Neural cell (in vitro differentiated cells): ENCODE measurements at regions not wholly inside any gene's neighbourhood (a gene's known extent, or its start where the extent isn't known, plus 50 kb on each side); places are given as distances from the start of the nearest gene placed in this dataset.

Experiments used
- H2AFZ ChIP-seq: fragments of 200-600, 300-800 bp; sonication (generic), shearing (Covaris generic); 2 replicates; pipeline ENCODE4 v1.6.0; 2014; ENCODE audit warnings: low read depth, mild to moderate bottlenecking, antibody characterized with exemption, low read length, moderate library complexity
- H3F3A ChIP-seq: fragments of 200-600 bp; shearing (Covaris generic); 2 replicates; pipeline ENCODE4 v1.6.1; 2016; ENCODE audit warnings: mild to moderate bottlenecking, moderate library complexity, mixed read lengths, antibody characterized with exemption, low read length; ENCODE audit not compliant: insufficient read depth, poor library complexity, severe bottlenecking
- H3K27ac ChIP-seq: fragments of 200-600, 300-800 bp; sonication (generic), shearing (Covaris generic); 2 replicates; pipeline ENCODE4 v1.5.1; 2014; ENCODE audit warnings: mild to moderate bottlenecking, low read length, moderate library complexity
- H3K27me3 ChIP-seq: fragments of 300-800, 200-600 bp; sonication (generic), shearing (Covaris generic); 2 replicates; pipeline ENCODE4 v1.6.0; 2014; ENCODE audit warnings: mild to moderate bottlenecking, low read depth, low read length, moderate library complexity; ENCODE audit not compliant: insufficient read depth
- H3K36me3 ChIP-seq: fragments of 300-800, 200-600 bp; sonication (generic), shearing (Covaris generic); 2 replicates; pipeline ENCODE4 v1.5.1; 2014; ENCODE audit warnings: mild to moderate bottlenecking, antibody characterized with exemption, low read length, moderate library complexity; ENCODE audit not compliant: insufficient read depth
- H3K4me2 ChIP-seq: fragments of 300-800, 200-600 bp; sonication (generic), shearing (Covaris generic); 2 replicates; pipeline ENCODE4 v1.6.0; 2014; ENCODE audit warnings: mild to moderate bottlenecking, low read length
- H3K4me3 ChIP-seq: fragments of 300-800, 200-600 bp; sonication (generic), shearing (Covaris generic); 2 replicates; pipeline ENCODE4 v1.5.1; 2014; ENCODE audit warnings: mild to moderate bottlenecking, low read length, moderate library complexity
- H3K79me2 ChIP-seq: fragments of 200-600 bp; shearing (Covaris generic); replicated peaks from 2 replicates; pipeline ENCODE4 v1.6.0; 2014; ENCODE audit warnings: mild to moderate bottlenecking, low read length, moderate library complexity; ENCODE audit not compliant: insufficient read depth
- H3K9ac ChIP-seq: fragments of 300-800, 200-600 bp; sonication (generic), shearing (Covaris generic); 2 replicates; pipeline ENCODE4 v1.6.1; 2016; ENCODE audit warnings: mild to moderate bottlenecking, low read length, mixed read lengths
- H3K9me2 ChIP-seq: fragments of 200-600 bp; shearing (Covaris generic); 2 replicates; pipeline ENCODE4 v1.6.1; 2016; ENCODE audit warnings: mild to moderate bottlenecking, low read length, mixed read lengths; ENCODE audit not compliant: insufficient read depth
- H3K9me3 ChIP-seq: fragments of 200-600, 300-800 bp; sonication (generic), shearing (Covaris generic); 2 replicates; pipeline ENCODE4 v1.6.1; 2016; ENCODE audit warnings: mild to moderate bottlenecking, mixed run types, low read length, moderate library complexity, mixed read lengths
- H4K20me1 ChIP-seq: fragments of 200-600 bp; shearing (Covaris generic); 2 replicates; pipeline ENCODE4 v1.6.1; 2016; ENCODE audit warnings: mild to moderate bottlenecking, mixed run types; ENCODE audit not compliant: insufficient read depth
- EP300 ChIP-seq: fragments of 450-650 bp; conservative IDR thresholded peaks from 2 replicates; pipeline ENCODE4 v1.6.1; 2014; ENCODE audit warnings: antibody characterized with exemption, mild to moderate bottlenecking, moderate library complexity; ENCODE audit not compliant: poor library complexity, severe bottlenecking
- EZH2 ChIP-seq: fragments of 200-600, 300-800 bp; shearing (Covaris generic), sonication (generic); IDR thresholded peaks from 2 replicates; pipeline ENCODE4 v1.6.1; 2014; ENCODE audit warnings: antibody characterized with exemption, low read length, borderline replicate concordance, mild to moderate bottlenecking; ENCODE audit not compliant: insufficient read depth, poor library complexity, severe bottlenecking
- MXI1 ChIP-seq: fragments of 450-650 bp; conservative IDR thresholded peaks from 2 replicates; pipeline ENCODE4 v1.6.1; 2014; ENCODE audit warnings: antibody characterized with exemption, mild to moderate bottlenecking; ENCODE audit not compliant: poor library complexity, severe bottlenecking
- RAD21 ChIP-seq: fragments of 450-650 bp; conservative IDR thresholded peaks from 2 replicates; pipeline ENCODE4 v1.6.1; 2014; ENCODE audit warnings: antibody characterized with exemption, mild to moderate bottlenecking, moderate library complexity
- SMC3 ChIP-seq: fragments of 450-650 bp; conservative IDR thresholded peaks from 2 replicates; pipeline ENCODE4 v1.6.1; 2014; ENCODE audit warnings: antibody characterized with exemption, mild to moderate bottlenecking, moderate library complexity; ENCODE audit not compliant: poor library complexity
- TAF1 ChIP-seq: IDR thresholded peaks from 2 replicates; pipeline ENCODE4 v1.6.1; 2012; ENCODE audit warnings: low read depth
- TF ChIP-seq, protein P1 (sequence below): IDR thresholded peaks from 2 replicates; pipeline ENCODE4 v1.6.1; 2012; ENCODE audit warnings: borderline replicate concordance
- TF ChIP-seq, protein P2 (sequence below): fragments of 450-650 bp; IDR thresholded peaks from 2 replicates; pipeline ENCODE4 v1.5.1; 2014; ENCODE audit warnings: antibody characterized with exemption, mild to moderate bottlenecking, moderate library complexity; ENCODE audit not compliant: poor library complexity, severe bottlenecking

DNA sequence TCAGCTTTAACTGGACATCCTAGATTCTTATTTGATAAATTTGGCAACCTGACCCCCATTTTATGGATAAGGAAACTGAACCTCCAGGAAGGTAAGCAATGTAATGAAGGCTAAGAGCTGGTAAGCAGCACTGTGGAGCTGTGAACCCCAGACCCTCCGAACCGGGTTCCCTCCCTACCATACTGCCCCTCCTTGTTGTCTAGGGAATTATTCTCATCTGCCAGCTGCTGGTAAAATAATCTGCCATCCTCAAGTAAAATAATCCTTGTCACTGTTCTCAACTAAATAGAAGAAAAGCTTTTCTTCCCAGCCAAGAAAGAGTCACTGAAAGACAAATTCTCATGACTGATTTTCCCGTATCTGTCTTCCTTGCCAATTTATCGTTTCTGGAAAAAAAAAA, 55.8 kb upstream of the PRDX6 start:
- H4K20me1 ChIP-seq = no peaks in the 10 kb centered on the region
- no peaks in the 10 kb centered on the region for H3K36me3 ChIP-seq
- no peaks in the 10 kb centered on the region for H3K9me2 ChIP-seq
- no peaks in the 10 kb centered on the region for H3K9me3 ChIP-seq
- no peaks in the 10 kb centered on the region for H3K27me3 ChIP-seq
- no peak overlapping the region for H2AFZ ChIP-seq
- no peak overlapping the region for H3K9ac ChIP-seq
- no peaks in the 10 kb centered on the region for H3F3A ChIP-seq
- no peaks in the 10 kb centered on the region for H3K79me2 ChIP-seq
- H3K4me2 ChIP-seq = no peak overlapping the region
- no peak overlapping the region for H3K4me3 ChIP-seq
- H3K27ac ChIP-seq = no peak overlapping the region
- TF ChIP-seq EP300 (no peak), RAD21 (no peak), TAF1 (no peak), EZH2 (no peak), SMC3 (no peak)
- TF ChIP-seq, protein P1, sequence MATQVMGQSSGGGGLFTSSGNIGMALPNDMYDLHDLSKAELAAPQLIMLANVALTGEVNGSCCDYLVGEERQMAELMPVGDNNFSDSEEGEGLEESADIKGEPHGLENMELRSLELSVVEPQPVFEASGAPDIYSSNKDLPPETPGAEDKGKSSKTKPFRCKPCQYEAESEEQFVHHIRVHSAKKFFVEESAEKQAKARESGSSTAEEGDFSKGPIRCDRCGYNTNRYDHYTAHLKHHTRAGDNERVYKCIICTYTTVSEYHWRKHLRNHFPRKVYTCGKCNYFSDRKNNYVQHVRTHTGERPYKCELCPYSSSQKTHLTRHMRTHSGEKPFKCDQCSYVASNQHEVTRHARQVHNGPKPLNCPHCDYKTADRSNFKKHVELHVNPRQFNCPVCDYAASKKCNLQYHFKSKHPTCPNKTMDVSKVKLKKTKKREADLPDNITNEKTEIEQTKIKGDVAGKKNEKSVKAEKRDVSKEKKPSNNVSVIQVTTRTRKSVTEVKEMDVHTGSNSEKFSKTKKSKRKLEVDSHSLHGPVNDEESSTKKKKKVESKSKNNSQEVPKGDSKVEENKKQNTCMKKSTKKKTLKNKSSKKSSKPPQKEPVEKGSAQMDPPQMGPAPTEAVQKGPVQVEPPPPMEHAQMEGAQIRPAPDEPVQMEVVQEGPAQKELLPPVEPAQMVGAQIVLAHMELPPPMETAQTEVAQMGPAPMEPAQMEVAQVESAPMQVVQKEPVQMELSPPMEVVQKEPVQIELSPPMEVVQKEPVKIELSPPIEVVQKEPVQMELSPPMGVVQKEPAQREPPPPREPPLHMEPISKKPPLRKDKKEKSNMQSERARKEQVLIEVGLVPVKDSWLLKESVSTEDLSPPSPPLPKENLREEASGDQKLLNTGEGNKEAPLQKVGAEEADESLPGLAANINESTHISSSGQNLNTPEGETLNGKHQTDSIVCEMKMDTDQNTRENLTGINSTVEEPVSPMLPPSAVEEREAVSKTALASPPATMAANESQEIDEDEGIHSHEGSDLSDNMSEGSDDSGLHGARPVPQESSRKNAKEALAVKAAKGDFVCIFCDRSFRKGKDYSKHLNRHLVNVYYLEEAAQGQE = no peak

DNA sequence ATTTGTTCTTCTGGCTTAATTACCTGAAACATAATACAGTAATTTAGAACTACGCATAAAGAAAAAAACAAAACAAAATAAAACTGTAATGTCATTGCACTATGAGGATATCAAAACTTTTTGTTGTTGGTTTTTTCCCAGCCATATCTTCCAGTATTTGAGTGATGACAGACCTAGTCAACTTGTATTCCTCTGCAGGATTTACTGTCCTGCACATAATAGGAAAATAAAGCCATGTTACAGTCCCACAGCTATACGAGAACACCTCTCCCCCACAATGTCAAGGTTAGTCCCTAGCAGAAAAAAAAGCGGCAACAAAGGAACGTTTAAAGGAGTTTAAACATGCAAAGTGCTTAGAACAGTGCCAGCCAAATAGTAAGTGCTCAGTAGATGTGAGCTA, 55.3 kb upstream of the PRDX6 start:
- no peak overlapping the region for H3K4me2 ChIP-seq
- H3K4me3 ChIP-seq = no peak overlapping the region
- no peaks in the 10 kb centered on the region for H3K9me3 ChIP-seq
- no peak overlapping the region for H3K27ac ChIP-seq
- no peak overlapping the region for H2AFZ ChIP-seq
- H3K9ac ChIP-seq = no peak overlapping the region
- H3F3A ChIP-seq = no peaks in the 10 kb centered on the region
- no peaks in the 10 kb centered on the region for H3K9me2 ChIP-seq
- H3K79me2 ChIP-seq = no peaks in the 10 kb centered on the region
- no peaks in the 10 kb centered on the region for H4K20me1 ChIP-seq
- no peaks in the 10 kb centered on the region for H3K27me3 ChIP-seq
- TF ChIP-seq, protein P1 = no peak
- no peak for TF ChIP-seq TAF1
- TF ChIP-seq EZH2 = no peak
- TF ChIP-seq EP300 = no peak
- TF ChIP-seq SMC3 = no peak
- TF ChIP-seq, protein P2, sequence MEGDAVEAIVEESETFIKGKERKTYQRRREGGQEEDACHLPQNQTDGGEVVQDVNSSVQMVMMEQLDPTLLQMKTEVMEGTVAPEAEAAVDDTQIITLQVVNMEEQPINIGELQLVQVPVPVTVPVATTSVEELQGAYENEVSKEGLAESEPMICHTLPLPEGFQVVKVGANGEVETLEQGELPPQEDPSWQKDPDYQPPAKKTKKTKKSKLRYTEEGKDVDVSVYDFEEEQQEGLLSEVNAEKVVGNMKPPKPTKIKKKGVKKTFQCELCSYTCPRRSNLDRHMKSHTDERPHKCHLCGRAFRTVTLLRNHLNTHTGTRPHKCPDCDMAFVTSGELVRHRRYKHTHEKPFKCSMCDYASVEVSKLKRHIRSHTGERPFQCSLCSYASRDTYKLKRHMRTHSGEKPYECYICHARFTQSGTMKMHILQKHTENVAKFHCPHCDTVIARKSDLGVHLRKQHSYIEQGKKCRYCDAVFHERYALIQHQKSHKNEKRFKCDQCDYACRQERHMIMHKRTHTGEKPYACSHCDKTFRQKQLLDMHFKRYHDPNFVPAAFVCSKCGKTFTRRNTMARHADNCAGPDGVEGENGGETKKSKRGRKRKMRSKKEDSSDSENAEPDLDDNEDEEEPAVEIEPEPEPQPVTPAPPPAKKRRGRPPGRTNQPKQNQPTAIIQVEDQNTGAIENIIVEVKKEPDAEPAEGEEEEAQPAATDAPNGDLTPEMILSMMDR = no peak
- no peak for TF ChIP-seq MXI1
- TF ChIP-seq RAD21 = no peak
- no peaks in the 10 kb centered on the region for H3K36me3 ChIP-seq
